ENCODE measurements at regions not wholly inside any gene's neighbourhood (a gene's known extent, or its start where the extent isn't known, plus 50 kb on each side); places are given as distances from the start of the nearest gene placed in this dataset.
A peak's percentile ranks its signal among the peaks of the same experiment; 100 is the strongest.

GRCh38 chr6:150766201-150766997, 99.1 kb upstream of the MTHFD1L start:
- TF ChIP-seq CTCF (IDR thresholded peaks at IDR 0.05) (no peak), POLR2A (IDR thresholded peaks at IDR 0.05) (no peak)
- no peaks in the 10 kb centered on the region for H3K36me3 ChIP-seq (replicated peaks in 1 of 2; ENCODE audit: insufficient read depth in 1 of 2, low read depth in 2 of 2)
- no peaks in the 10 kb centered on the region for H3K4me1 ChIP-seq
- WGBS, 2 donors, result 57 to 70% methylated on average over 7 of the region's 7 CpGs
- ATAC-seq, result no peak
- peak in 1 of 4 donors; percentile 24 for DNase-seq
- H3K9me3 ChIP-seq, result no peaks in the 10 kb centered on the region
- no peak overlapping the region for H3K4me3 ChIP-seq
- H3K27me3 ChIP-seq, result no peaks in the 10 kb centered on the region
- H3K27ac ChIP-seq, result no peak overlapping the region
- intact Hi-C loops (cut with DNase I), result no loop called here

GRCh38 chr6:150767161-150767560, 98.3 kb upstream of the MTHFD1L start:
- Histone ChIP-seq H3K27ac (no peak overlapping the region), H3K36me3 (replicated peaks in 1 of 2; ENCODE audit: insufficient read depth in 1 of 2, low read depth in 2 of 2) (no peaks in the 10 kb centered on the region), H3K9me3 (no peaks in the 10 kb centered on the region), H3K4me1 (no peaks in the 10 kb centered on the region), H3K4me3 (no peak overlapping the region), H3K27me3 (no peaks in the 10 kb centered on the region)
- DNase-seq (no peak), ATAC-seq (no peak)
- TF ChIP-seq POLR2A (IDR thresholded peaks at IDR 0.05) (no peak), CTCF (IDR thresholded peaks at IDR 0.05) (no peak)
- 68 to 74% methylated on average over 2 of the region's 2 CpGs for WGBS, 2 donors
- intact Hi-C loops (cut with DNase I), result no loop called here

DNA sequence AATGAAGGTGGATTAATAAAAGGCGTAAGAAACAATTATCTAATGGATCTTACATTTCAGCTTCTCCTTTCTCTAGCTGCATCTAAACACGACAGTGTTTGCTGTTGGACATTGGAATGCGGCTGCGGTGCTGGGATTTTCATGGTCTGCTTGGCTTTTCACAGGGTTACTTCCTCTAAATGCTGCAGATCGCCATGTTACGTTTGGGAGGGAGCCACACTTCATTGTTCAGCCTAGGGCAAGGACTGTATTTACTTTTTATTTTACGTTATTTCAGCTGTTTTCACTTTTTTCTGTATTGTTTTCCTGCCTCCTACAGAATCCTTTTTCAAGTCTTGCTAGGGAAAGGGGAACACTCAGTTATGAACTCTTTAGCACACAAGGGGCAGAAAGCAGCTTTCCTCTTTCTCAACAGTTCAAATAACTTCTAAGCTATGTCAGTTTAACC, 97.9 kb upstream of the MTHFD1L start:
- H3K9me3 ChIP-seq, result no peaks in the 10 kb centered on the region
- no peak overlapping the region for H3K4me3 ChIP-seq
- H3K27me3 ChIP-seq, result no peaks in the 10 kb centered on the region
- no peaks in the 10 kb centered on the region for H3K36me3 ChIP-seq (replicated peaks in 1 of 2; ENCODE audit: insufficient read depth in 1 of 2, low read depth in 2 of 2)
- 49 to 52% methylated on average over 7 of the region's 7 CpGs for WGBS, 2 donors
- DNase-seq (no peak), ATAC-seq (no peak)
- TF ChIP-seq POLR2A (IDR thresholded peaks at IDR 0.05) (no peak), CTCF (IDR thresholded peaks at IDR 0.05) (no peak)
- intact Hi-C loops (cut with DNase I), result no loop called here
- no peaks in the 10 kb centered on the region for H3K4me1 ChIP-seq
- no peak overlapping the region for H3K27ac ChIP-seq

DNA sequence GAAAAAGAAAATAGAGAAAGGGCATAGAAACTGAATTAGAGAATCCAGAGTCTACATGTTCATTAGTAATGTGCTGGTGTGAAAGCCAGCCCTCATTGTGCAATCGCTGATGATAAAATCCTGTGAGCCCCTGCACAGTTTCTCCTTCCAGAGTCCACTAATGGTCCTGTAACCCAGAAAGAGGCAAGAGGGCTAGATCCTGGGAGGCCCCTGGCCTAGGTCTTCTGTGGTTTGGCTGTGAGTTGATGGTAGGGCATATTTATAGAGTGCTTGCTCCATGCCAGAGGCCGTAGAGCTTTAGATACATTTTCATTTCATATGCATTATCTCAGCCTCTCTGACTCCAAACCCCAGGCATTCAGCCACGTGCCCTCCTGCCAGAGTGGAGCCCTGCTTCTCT, 94.9 kb upstream of the MTHFD1L start:
- no peaks in the 10 kb centered on the region for H3K4me1 ChIP-seq
- no peaks in the 10 kb centered on the region for H3K27me3 ChIP-seq
- DNase-seq, result no peak
- ATAC-seq, result no peak
- no peak overlapping the region for H3K4me3 ChIP-seq
- WGBS, 2 donors, result 76 to 84% methylated on average over 3 of the region's 3 CpGs
- H3K36me3 ChIP-seq (replicated peaks in 1 of 2; ENCODE audit: insufficient read depth in 1 of 2, low read depth in 2 of 2), result no peaks in the 10 kb centered on the region
- peaks cover 0 to 6% (median 4%) of the 10 kb centered on the region in 3 donors for H3K9me3 ChIP-seq
- no peak for TF ChIP-seq CTCF (IDR thresholded peaks at IDR 0.05)
- TF ChIP-seq POLR2A (IDR thresholded peaks at IDR 0.05), result no peak
- H3K27ac ChIP-seq, result no peak overlapping the region
- intact Hi-C loops (cut with DNase I), result no loop called here

DNA sequence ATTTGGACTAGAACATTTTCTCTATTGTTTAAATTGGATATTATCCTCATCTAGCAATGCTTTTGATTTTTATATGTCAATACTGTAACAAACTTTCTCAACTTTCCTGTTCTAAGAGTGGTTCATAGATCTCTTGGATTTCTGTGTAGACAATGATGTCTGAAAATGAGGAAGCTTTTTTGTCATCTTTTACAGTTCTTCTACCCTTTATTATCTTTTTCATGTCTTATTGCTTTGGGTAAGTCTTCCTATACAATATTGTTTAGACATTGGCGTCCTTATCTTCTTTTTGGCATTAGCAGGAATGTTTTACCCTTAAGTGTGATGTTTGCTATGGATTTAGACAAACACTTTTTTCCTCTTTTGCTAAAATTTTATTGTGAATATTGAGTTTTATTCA, 91.5 kb upstream of the MTHFD1L start:
- TF ChIP-seq CTCF (IDR thresholded peaks at IDR 0.05), result no peak
- no peak for TF ChIP-seq POLR2A (IDR thresholded peaks at IDR 0.05)
- intact Hi-C loops (cut with DNase I), result no loop called here

More for the DNA sequence above, 91.5 kb upstream of the MTHFD1L start:
- peaks cover 0 to 6% (median 4%) of the 10 kb centered on the region in 3 donors for H3K9me3 ChIP-seq
- H3K4me1 ChIP-seq, result no peaks in the 10 kb centered on the region
- 30 to 56% methylated on average over 1 of the region's 1 CpG for WGBS, 2 donors
- ATAC-seq (no peak), DNase-seq (no peak)
- no peaks in the 10 kb centered on the region for H3K27me3 ChIP-seq
- H3K27ac ChIP-seq, result no peak overlapping the region
- no peak overlapping the region for H3K4me3 ChIP-seq
- H3K36me3 ChIP-seq (replicated peaks in 1 of 2; ENCODE audit: insufficient read depth in 1 of 2, low read depth in 2 of 2), result no peaks in the 10 kb centered on the region

Measured in body of pancreas (tissue), 4 donors.